A549 (cell line): ENCODE measurements at regions not wholly inside any gene's neighbourhood (a gene's known extent, or its start where the extent isn't known, plus 50 kb on each side); places are given as distances from the start of the nearest gene placed in this dataset.
A peak's percentile ranks its signal among the peaks of the same experiment; 100 is the strongest.

Experiments
- ATAC-seq, 2 experiments: fragments of 200-7000 bp in 1 of 2; fragments of >200 bp in 1 of 2; cut with Nextera tagmentation in 1 of 2; cut with Tn5 transposase in 1 of 2; 3 replicates each; pipeline versions ENCODE4 v1.8.0 to v1.9.1; 2018 to 2020; ENCODE audit warnings: mild to moderate bottlenecking in 1 of 2, moderate library complexity in 1 of 2
- CTCF ChIA-PET: fragments of 300-600 bp; sonication (Branson Sonifier 250); formaldehyde crosslinking; extraction: SDS; loops from one replicate; lab custom pipeline; 2021; ENCODE audit warnings: antibody characterized with exemption, inconsistent platforms; lab: Yijun Ruan, JAX
- POLR2A ChIA-PET: fragments of 350-600 bp; formaldehyde crosslinking; extraction: SDS; loops from one replicate; lab custom pipeline; 2021; ENCODE audit warnings: antibody characterized with exemption, inconsistent platforms; lab: Yijun Ruan, JAX
- DNase-seq, 2 experiments: peaks; one replicate each; pipeline versions ENCODE4 v3.0.0 to v3.0.0-alpha.2; 2011 to 2016; ENCODE audit warnings: low read depth in 1 of 2, low spot score in 1 of 2
- FAIRE-seq: peaks from 2 replicates; lab custom pipeline; 2011; peaks lifted over from hg19 to GRCh38; lab: Jason Lieb, UNC
- H3K27ac ChIP-seq, 2 experiments: fragments of >200 bp; sonication (Bioruptor Twin); formaldehyde crosslinking; 3 replicates each; pipeline ENCODE4 v1.5.1; 2016 to 2017
- H3K4me1 ChIP-seq: fragments of >200 bp; sonication (Bioruptor Twin); formaldehyde crosslinking; 3 replicates; pipeline ENCODE4 v1.6.1; 2016
- H3K4me2 ChIP-seq: fragments of >200 bp; sonication (Bioruptor Twin); formaldehyde crosslinking; 3 replicates; pipeline ENCODE4 v1.6.1; 2016
- H3K4me3 ChIP-seq: fragments of >200 bp; sonication (Bioruptor Twin); formaldehyde crosslinking; 3 replicates; pipeline ENCODE4 v1.5.1; 2016
- H3K9me3 ChIP-seq: fragments of >200 bp; sonication (Bioruptor Twin); formaldehyde crosslinking; 3 replicates; pipeline ENCODE4 v1.6.1; 2016
- CBX8 ChIP-seq: fragments of 200-600 bp; sonication (generic); IDR thresholded peaks from 2 replicates; pipeline ENCODE4 v1.6.1; 2016
- EHF ChIP-seq: fragments of 250-450 bp; sonication (Bioruptor Pico); IDR thresholded peaks from 2 replicates; pipeline ENCODE4 v1.5.0; 2020; ENCODE audit warnings: mild to moderate bottlenecking
- EP300 ChIP-seq, 2 experiments: fragments of >200 bp; sonication (Bioruptor Twin); formaldehyde crosslinking; IDR thresholded peaks; 2 replicates in 1 of 2; 3 replicates in 1 of 2; pipeline ENCODE4 v1.6.1; 2016 to 2017
- FOSL2 ChIP-seq, 2 experiments: fragments of 450-650 bp in 1 of 2; fragments of >200 bp in 1 of 2; sonication (Bioruptor Twin) in 1 of 2; formaldehyde crosslinking; IDR thresholded peaks; 2 replicates each; pipeline versions ENCODE4 v1.5.0 to v1.6.1; 2016 to 2020; ENCODE audit warnings: mild to moderate bottlenecking in 1 of 2, moderate library complexity in 1 of 2
- GATA3 ChIP-seq: IDR thresholded peaks from 2 replicates; pipeline ENCODE4 v1.6.1; 2012; ENCODE audit warnings: borderline replicate concordance
- HOXA7 ChIP-seq: fragments of 250-450 bp; sonication (Bioruptor Pico); IDR thresholded peaks from 2 replicates; pipeline ENCODE4 v1.5.0; 2020; ENCODE audit warnings: mild to moderate bottlenecking, moderate library complexity
- HOXB5 ChIP-seq: fragments of 250-450 bp; sonication (Bioruptor Pico); IDR thresholded peaks from 2 replicates; pipeline ENCODE4 v1.5.0; 2020; ENCODE audit warnings: mild to moderate bottlenecking, moderate library complexity
- KDM1A ChIP-seq: fragments of 200-600 bp; sonication (generic); IDR thresholded peaks from 2 replicates; pipeline ENCODE4 v1.6.1; 2016; ENCODE audit warnings: low read depth, mild to moderate bottlenecking
- MAFK ChIP-seq: fragments of 450-650 bp; IDR thresholded peaks from 2 replicates; pipeline ENCODE4 v1.6.1; 2014; ENCODE audit not compliant: partially characterized antibody
- NR3C1 ChIP-seq: fragments of >200 bp; sonication (Bioruptor Twin); formaldehyde crosslinking; IDR thresholded peaks from 3 replicates; pipeline ENCODE4 v1.6.1; 2017
- PHF8 ChIP-seq: fragments of 200-600 bp; sonication (generic); IDR thresholded peaks from 2 replicates; pipeline ENCODE4 v1.6.1; 2016; ENCODE audit warnings: low read depth, mild to moderate bottlenecking, antibody characterized with exemption, moderate library complexity, borderline replicate concordance
- POLR2A ChIP-seq: IDR thresholded peaks from 2 replicates; pipeline ENCODE4 v1.6.1; 2012; ENCODE audit warnings: mild to moderate bottlenecking, low read length
- RCOR1 ChIP-seq: fragments of 150-350 bp; IDR thresholded peaks from 2 replicates; pipeline ENCODE4 v1.6.1; 2014; ENCODE audit warnings: antibody characterized with exemption, low read length, low read depth
- RFX5 ChIP-seq: fragments of 450-650 bp; IDR thresholded peaks from 2 replicates; pipeline ENCODE4 v1.7.1; 2014; ENCODE audit warnings: antibody characterized with exemption, mild to moderate bottlenecking, moderate library complexity
- RNF2 ChIP-seq: fragments of 200-600 bp; sonication (generic); IDR thresholded peaks from 2 replicates; pipeline ENCODE4 v1.6.1; 2016; ENCODE audit warnings: low read depth, mild to moderate bottlenecking, antibody characterized with exemption, moderate library complexity, borderline replicate concordance
- SMC3 ChIP-seq: fragments of >200 bp; sonication (Bioruptor Twin); formaldehyde crosslinking; IDR thresholded peaks from 3 replicates; pipeline ENCODE4 v1.6.1; 2018; ENCODE audit warnings: inconsistent platforms
- ZNF302 ChIP-seq: fragments of 250-450 bp; sonication (Bioruptor Pico); IDR thresholded peaks from 2 replicates; pipeline ENCODE4 v1.9.0; 2021; ENCODE audit warnings: inconsistent platforms, mild to moderate bottlenecking, moderate library complexity
- ZSCAN20 ChIP-seq: fragments of 250-450 bp; sonication (Bioruptor Pico); IDR thresholded peaks from 2 replicates; pipeline ENCODE4 v1.8.0; 2022; ENCODE audit warnings: mild to moderate bottlenecking, moderate library complexity
- WGBS: methylation state at CpG from one replicate; pipeline ENCODE4 v1.1.6; 2017; ENCODE audit errors: missing lambda C conversion rate; 5-methylcytosine and 5-hydroxymethylcytosine counted together
- TF ChIP-seq, protein P1 (sequence below): IDR thresholded peaks from 2 replicates; pipeline ENCODE4 v1.6.1; 2012
- TF ChIP-seq, protein P2 (sequence below): fragments of >200 bp; sonication (Bioruptor Twin); formaldehyde crosslinking; IDR thresholded peaks from 3 replicates; pipeline ENCODE4 v1.6.1; 2016
- TF ChIP-seq, protein P3 (sequence below): fragments of 250-450 bp; sonication (Bioruptor Pico); IDR thresholded peaks from 2 replicates; pipeline ENCODE4 v1.5.0; 2020; ENCODE audit warnings: low read depth, mild to moderate bottlenecking, moderate library complexity

DNA sequence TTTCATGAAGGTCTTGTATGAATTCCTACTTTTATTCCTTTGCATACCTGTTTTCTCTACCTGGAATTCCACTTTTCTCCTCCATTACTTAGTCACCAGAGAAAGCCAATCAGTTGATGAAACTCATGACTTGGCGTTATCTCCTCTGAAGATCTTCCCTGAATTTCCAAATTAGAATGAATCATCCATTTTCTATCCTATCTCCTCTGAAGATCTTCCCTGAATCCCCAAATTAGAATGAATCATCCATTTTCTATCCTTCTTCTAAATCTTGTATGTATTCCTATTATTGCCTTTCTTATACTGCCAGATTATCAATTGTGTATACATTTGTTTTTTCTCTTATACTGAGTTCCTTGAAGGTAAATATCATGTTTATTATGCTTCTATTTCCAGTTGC, 440.4 kb downstream of the CCDC85A start:
- H3K4me3 ChIP-seq, result no peak overlapping the region
- DNase-seq (no peak), ATAC-seq (no peak), FAIRE-seq (no peak)
- WGBS, result 21% methylated on average over 1 of the region's 1 CpG
- H3K4me1 ChIP-seq, result no peaks in the 10 kb centered on the region
- no peak overlapping the region for H3K27ac ChIP-seq
- TF ChIP-seq, protein P1, sequence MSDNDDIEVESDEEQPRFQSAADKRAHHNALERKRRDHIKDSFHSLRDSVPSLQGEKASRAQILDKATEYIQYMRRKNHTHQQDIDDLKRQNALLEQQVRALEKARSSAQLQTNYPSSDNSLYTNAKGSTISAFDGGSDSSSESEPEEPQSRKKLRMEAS, result no peak
- peak; percentile 13 for TF ChIP-seq MAFK
- ChIA-PET CTCF (interaction anchor here (0.6 kb wide), 1 partner anchor 568 kb away, joined by 5 read pairs; no protein-coding TSS in a partner anchor), POLR2A (no interaction called here)
- 0 out of 3 replicates have a peak, but pooled peaks cover 3% of the 10 kb centered on the region for H3K9me3 ChIP-seq
- H3K4me2 ChIP-seq, result no peak overlapping the region

DNA sequence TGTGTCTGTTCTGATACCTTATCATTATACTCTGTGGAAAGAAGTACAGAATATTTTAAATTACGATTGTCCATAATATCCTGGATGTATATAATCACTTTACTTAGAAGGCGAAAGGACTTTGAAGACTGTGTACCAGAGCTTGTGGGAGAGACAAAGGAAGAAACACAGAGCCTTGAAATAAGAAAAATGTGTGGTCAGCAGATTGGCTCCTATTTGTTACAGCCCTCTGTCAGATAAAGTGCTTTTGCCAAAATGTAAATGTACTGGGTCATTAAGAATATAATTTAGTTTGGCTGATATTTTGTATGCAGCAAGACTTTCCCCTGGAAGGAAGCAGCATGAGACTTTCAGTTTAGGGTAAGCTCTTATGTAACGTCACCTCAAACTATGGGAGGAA, 443.1 kb downstream of the CCDC85A start:
- TF ChIP-seq MAFK (peak; percentile 79), RNF2 (no peak)
- TF ChIP-seq, all 56 proteins: peak for 1
- Histone ChIP-seq H3K4me3 (no peak overlapping the region), H3K9me3 (0 out of 3 replicates have a peak, but pooled peaks cover 3% of the 10 kb centered on the region), H3K27ac (no peak overlapping the region), H3K4me1 (no peaks in the 10 kb centered on the region), H3K4me2 (no peak overlapping the region)
- FAIRE-seq (no peak), ATAC-seq (no peak), DNase-seq (no peak)
- CTCF ChIA-PET, result interaction anchor here (1.2 kb wide), 1 partner anchor 9 kb away, joined by 3 read pairs; no protein-coding TSS in a partner anchor
- 58% methylated on average over 3 of the region's 3 CpGs for WGBS
- POLR2A ChIA-PET, result no interaction called here

DNA sequence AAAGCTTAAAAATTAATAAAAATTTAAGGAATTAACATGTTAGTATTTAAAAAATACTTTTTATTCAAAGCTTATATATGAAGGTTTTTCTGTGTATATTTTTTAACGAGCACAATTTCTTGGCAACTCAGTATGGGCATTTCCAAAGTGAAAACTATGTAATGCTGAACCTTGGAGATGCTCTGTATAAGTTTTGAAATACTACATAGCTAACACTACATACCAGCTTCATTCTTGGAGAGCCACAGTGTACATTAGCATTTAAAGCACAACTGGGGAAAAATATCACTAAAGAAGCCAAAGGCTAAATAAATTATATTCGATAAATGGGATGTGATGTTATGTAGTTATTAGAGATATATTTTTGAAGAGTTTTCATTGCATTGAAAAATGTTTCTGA, 446.5 kb downstream of the CCDC85A start:
- WGBS, result 11% methylated on average over 2 of the region's 2 CpGs
- H3K4me1 ChIP-seq, result no peaks in the 10 kb centered on the region
- DNase-seq, result no peak
- no peak overlapping the region for H3K27ac ChIP-seq
- ATAC-seq, result no peak
- TF ChIP-seq HOXB5 (CRISPR knock-in tag) (no peak), RFX5 (no peak), EHF (no peak), FOSL2 (IDR thresholded peaks at IDR 0.05) (no peak), FOSL2 (CRISPR knock-in tag; IDR thresholded peaks at IDR 0.05) (no peak), KDM1A (no peak), ZNF302 (CRISPR knock-in tag) (no peak), CBX8 (no peak), NR3C1 (no peak), GATA3 (no peak), EP300 (IDR thresholded peaks at IDR 0.05) (no peak), POLR2A (no peak), HOXA7 (CRISPR knock-in tag) (no peak), ZSCAN20 (no peak), SMC3 (no peak), RCOR1 (no peak)
- no peak overlapping the region for H3K4me2 ChIP-seq
- ChIA-PET POLR2A (no interaction called here), CTCF (interaction anchor here (1.2 kb wide), 1 partner anchor 439 kb away, joined by 3 read pairs; no protein-coding TSS in a partner anchor)
- no peaks in the 10 kb centered on the region for H3K9me3 ChIP-seq
- no peak for FAIRE-seq
- H3K4me3 ChIP-seq, result no peak overlapping the region

DNA sequence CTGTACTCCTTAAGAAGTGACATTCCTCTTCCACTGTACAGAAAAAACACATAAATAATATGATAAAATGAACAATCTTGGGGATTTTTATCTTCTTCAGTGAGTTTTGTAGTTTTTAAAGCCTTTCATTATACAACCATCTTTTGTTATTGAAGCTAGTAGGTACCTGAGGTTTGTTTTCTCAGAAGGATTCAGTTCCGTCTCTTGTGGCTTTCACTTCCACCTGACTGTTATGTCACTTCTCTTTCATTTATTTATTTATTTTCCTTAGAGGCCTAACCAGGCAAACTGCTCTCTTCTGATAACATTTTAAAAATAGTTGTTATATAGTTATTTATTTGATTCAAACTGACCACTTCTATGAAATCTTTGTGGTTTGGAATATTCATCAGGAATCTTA, 464.2 kb downstream of the CCDC85A start:
- Histone ChIP-seq H3K4me1 (no peaks in the 10 kb centered on the region), H3K4me2 (no peak overlapping the region), H3K4me3 (no peak overlapping the region), H3K9me3 (no peaks in the 10 kb centered on the region), H3K27ac (no peak overlapping the region)
- POLR2A ChIA-PET, result no interaction called here
- CTCF ChIA-PET, result no interaction called here
- TF ChIP-seq, protein P2, sequence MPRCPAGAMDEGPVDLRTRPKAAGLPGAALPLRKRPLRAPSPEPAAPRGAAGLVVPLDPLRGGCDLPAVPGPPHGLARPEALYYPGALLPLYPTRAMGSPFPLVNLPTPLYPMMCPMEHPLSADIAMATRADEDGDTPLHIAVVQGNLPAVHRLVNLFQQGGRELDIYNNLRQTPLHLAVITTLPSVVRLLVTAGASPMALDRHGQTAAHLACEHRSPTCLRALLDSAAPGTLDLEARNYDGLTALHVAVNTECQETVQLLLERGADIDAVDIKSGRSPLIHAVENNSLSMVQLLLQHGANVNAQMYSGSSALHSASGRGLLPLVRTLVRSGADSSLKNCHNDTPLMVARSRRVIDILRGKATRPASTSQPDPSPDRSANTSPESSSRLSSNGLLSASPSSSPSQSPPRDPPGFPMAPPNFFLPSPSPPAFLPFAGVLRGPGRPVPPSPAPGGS, result no peak
- TF ChIP-seq, protein P3, sequence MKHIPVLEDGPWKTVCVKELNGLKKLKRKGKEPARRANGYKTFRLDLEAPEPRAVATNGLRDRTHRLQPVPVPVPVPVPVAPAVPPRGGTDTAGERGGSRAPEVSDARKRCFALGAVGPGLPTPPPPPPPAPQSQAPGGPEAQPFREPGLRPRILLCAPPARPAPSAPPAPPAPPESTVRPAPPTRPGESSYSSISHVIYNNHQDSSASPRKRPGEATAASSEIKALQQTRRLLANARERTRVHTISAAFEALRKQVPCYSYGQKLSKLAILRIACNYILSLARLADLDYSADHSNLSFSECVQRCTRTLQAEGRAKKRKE (CRISPR knock-in tag), result no peak
- no peak for TF ChIP-seq PHF8
- ATAC-seq, result no peak
- WGBS, result 76% methylated on average over 1 of the region's 1 CpG
- FAIRE-seq, result no peak
- no peak for DNase-seq
